Ascending aorta (tissue), 2 donors: ENCODE measurements at regions not wholly inside any gene's neighbourhood (a gene's known extent, or its start where the extent isn't known, plus 50 kb on each side); places are given as distances from the start of the nearest gene placed in this dataset.

ENCODE experiments used
- DNase-seq, 2 donors: peaks; one replicate each; pipeline ENCODE4 v3.0.0-alpha.2; 2019; ENCODE audit warnings: low spot score in 2 of 2
- H3K27ac ChIP-seq, 2 donors: fragments of 200-600 bp; sonication (generic); one replicate each; pipeline ENCODE4 v1.5.1; 2016 to 2017; ENCODE audit warnings: mild to moderate bottlenecking in 1 of 2
- H3K27me3 ChIP-seq: fragments of 200-600 bp; sonication (generic); one replicate; pipeline ENCODE4 v1.5.1; 2017
- H3K36me3 ChIP-seq, 2 donors: fragments of 200-600 bp; sonication (generic); one replicate each; pipeline ENCODE4 v1.5.1; 2016
- H3K4me1 ChIP-seq, 2 donors: fragments of 200-600 bp; sonication (generic); one replicate each; pipeline ENCODE4 v1.5.1; 2016 to 2017; ENCODE audit warnings: mild to moderate bottlenecking in 1 of 2
- H3K4me3 ChIP-seq, 2 donors: fragments of 200-600 bp; sonication (generic); one replicate each; pipeline ENCODE4 v1.5.1; 2016 to 2017; ENCODE audit warnings: mild to moderate bottlenecking in 1 of 2
- H3K9me3 ChIP-seq, 2 donors: fragments of 200-600 bp; sonication (generic); one replicate each; pipeline ENCODE4 v1.5.1; 2016
- intact Hi-C: fragments of 100-400 bp; cut with DNase I; formaldehyde crosslinking; loops from one replicate; pipeline ENCODE4 v1.15.1; 2023
- TF ChIP-seq, protein P1 (sequence below), 3 experiments: fragments of 200-600 bp in 2 of 3; fragments of 450-650 bp in 1 of 3; sonication (generic) in 2 of 3; IDR thresholded peaks; one replicate each; pipeline ENCODE4 v1.5.1; 2016 to 2019; ENCODE audit warnings: antibody characterized with exemption in 3 of 3, mild to moderate bottlenecking in 1 of 3, moderate library complexity in 1 of 3

DNA sequence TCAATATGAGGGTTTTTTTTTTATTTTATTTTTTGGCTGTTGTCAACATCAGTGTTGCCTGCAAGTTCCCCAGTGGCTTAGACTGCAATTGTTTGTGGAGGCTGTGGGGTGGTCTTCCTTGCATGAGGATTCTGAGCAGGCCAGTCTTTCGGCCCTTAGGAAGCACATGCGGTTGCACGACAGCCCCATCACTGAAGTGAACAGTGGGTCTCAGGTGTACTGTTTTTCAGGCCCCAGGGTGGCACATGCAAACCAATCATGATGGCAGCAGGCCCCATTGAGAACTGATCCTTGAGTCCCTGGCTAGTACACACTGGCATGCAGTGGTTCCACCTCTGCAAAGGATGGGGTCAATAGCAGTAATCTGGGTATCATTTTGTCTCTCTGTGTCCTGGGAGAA lies 768.7 kb downstream of the EPHA3 start:
- Histone ChIP-seq H3K4me3 (no peak overlapping the region), H3K27me3 (no peaks in the 10 kb centered on the region), H3K36me3 (no peaks in the 10 kb centered on the region), H3K9me3 (no peaks in the 10 kb centered on the region), H3K4me1 (no peaks in the 10 kb centered on the region), H3K27ac (no peak overlapping the region)
- no peak for DNase-seq
- TF ChIP-seq, protein P1, sequence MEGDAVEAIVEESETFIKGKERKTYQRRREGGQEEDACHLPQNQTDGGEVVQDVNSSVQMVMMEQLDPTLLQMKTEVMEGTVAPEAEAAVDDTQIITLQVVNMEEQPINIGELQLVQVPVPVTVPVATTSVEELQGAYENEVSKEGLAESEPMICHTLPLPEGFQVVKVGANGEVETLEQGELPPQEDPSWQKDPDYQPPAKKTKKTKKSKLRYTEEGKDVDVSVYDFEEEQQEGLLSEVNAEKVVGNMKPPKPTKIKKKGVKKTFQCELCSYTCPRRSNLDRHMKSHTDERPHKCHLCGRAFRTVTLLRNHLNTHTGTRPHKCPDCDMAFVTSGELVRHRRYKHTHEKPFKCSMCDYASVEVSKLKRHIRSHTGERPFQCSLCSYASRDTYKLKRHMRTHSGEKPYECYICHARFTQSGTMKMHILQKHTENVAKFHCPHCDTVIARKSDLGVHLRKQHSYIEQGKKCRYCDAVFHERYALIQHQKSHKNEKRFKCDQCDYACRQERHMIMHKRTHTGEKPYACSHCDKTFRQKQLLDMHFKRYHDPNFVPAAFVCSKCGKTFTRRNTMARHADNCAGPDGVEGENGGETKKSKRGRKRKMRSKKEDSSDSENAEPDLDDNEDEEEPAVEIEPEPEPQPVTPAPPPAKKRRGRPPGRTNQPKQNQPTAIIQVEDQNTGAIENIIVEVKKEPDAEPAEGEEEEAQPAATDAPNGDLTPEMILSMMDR (IDR thresholded peaks at IDR 0.05), result no peak
- intact Hi-C loops, result no loop called here

DNA sequence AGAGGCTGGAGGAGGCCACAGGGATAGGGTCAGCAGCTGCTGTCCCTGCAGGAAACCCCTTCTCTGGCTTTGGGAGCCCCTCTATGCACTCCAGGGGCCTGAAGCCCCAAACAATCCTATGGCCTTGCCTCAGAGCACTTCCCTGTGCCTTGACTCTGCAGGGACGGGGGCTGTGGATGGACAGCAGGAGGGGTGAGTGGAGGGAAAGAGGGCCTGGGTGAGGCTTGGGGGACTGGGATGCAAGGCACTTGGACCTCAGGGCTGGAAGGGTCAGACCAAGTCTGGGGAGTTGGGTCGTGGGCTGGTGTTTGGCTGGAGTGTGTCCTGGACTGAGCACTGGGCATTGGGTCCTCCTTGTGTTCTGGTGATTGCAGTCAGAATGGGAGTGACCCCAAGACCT lies 769.8 kb downstream of the EPHA3 start:
- no peaks in the 10 kb centered on the region for H3K4me1 ChIP-seq
- H3K27ac ChIP-seq, result no peak overlapping the region
- H3K4me3 ChIP-seq, result no peak overlapping the region
- no peaks in the 10 kb centered on the region for H3K27me3 ChIP-seq
- DNase-seq, result no peak
- H3K36me3 ChIP-seq, result no peaks in the 10 kb centered on the region
- TF ChIP-seq, protein P1 (IDR thresholded peaks at IDR 0.05), result no peak
- H3K9me3 ChIP-seq, result no peaks in the 10 kb centered on the region
- intact Hi-C loops, result no loop called here

DNA sequence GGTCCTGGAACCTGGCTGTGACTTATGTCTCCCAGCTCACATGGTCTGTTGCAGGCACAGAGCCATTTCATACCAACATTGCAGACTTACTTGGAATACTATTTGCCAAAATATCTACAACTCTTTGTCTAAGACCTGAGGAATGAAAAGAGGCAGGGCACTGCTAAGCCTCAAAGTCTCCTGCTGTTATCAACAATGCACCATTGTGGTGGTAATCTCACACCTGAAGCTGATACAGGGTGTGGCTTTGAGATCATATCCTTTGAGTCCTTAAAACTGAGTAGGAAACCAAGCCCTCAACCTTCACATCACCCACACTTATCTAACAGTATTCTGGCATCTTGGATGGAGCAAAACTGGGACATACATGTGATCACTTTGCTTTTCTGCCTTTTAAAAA lies 782.0 kb downstream of the EPHA3 start:
- TF ChIP-seq, protein P1 (IDR thresholded peaks at IDR 0.05), result no peak
- Histone ChIP-seq H3K9me3 (no peaks in the 10 kb centered on the region), H3K4me3 (no peak overlapping the region), H3K4me1 (no peaks in the 10 kb centered on the region), H3K36me3 (no peaks in the 10 kb centered on the region), H3K27ac (no peak overlapping the region), H3K27me3 (no peaks in the 10 kb centered on the region)
- DNase-seq, result no peak
- intact Hi-C loops, result no loop called here

DNA sequence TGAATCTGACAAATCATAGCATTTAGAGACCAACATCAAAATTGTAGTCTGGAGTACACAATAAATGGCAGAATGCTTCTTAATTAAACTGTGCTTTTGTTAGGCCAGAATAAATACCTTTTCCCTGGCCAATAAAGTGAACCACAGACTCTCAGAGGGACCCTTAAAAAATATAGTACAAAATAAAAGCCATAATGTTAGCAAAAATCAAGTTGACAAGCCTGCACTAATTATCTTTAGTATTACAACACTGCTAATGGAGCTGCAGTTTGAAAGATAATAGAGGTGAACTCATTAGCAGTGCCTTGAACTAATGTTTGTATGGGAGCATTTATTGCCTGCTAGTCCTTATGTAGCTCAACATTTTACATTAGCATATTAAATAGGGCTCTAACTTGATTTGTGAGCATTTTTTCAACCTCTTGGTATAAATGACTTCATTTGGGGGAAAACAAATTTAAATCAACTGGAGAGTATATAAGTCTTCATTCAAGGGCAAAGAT lies 801.3 kb downstream of the EPHA3 start:
- H3K27me3 ChIP-seq, result no peaks in the 10 kb centered on the region
- DNase-seq, result no peak
- H3K27ac ChIP-seq, result no peak overlapping the region
- H3K36me3 ChIP-seq, result no peaks in the 10 kb centered on the region
- no peaks in the 10 kb centered on the region for H3K4me1 ChIP-seq
- intact Hi-C loops, result no loop called here
- no peak overlapping the region for H3K4me3 ChIP-seq
- TF ChIP-seq, protein P1 (IDR thresholded peaks at IDR 0.05), result no peak
- H3K9me3 ChIP-seq, result no peaks in the 10 kb centered on the region

DNA sequence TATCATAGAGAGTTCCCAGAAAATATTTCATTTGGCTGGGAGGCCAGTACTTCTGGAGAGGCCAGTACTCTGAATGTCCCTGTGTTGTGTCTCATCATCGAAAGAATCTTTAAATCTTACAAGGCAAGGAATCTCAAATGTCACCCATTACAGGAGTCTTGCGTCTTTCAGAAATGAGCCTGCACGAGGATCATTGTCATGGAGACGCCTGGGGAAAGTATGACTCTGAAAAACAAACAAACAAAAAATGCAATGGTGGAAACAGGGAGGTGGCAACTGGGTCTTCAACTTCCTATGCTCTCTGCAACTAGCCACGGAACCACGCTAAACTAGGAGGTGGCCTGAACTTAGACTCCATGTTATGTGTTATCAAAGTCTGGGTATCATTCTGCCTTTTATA lies 804.6 kb downstream of the EPHA3 start:
- Histone ChIP-seq H3K4me3 (no peak overlapping the region), H3K36me3 (no peaks in the 10 kb centered on the region), H3K9me3 (no peaks in the 10 kb centered on the region), H3K27me3 (no peaks in the 10 kb centered on the region), H3K27ac (no peak overlapping the region), H3K4me1 (no peaks in the 10 kb centered on the region)
- TF ChIP-seq, protein P1 (IDR thresholded peaks at IDR 0.05), result no peak
- DNase-seq, result no peak
- intact Hi-C loops, result no loop called here
